H1 (cell line): ENCODE measurements at regions not wholly inside any gene's neighbourhood (a gene's known extent, or its start where the extent isn't known, plus 50 kb on each side); places are given as distances from the start of the nearest gene placed in this dataset.
"Not testable (repeated sequence)": the region's sequence is repeated elsewhere in the genome, so short reads cannot be mapped to it uniquely, and the experiment has no call there.

Experiments
- CTCF ChIA-PET: fragments of 300-600 bp; sonication (Branson Sonifier 250); formaldehyde crosslinking; loops from one replicate; lab custom pipeline; 2021; ENCODE audit not compliant: partially characterized antibody; lab: Charles Lee
- POLR2A ChIA-PET: fragments of 300-600 bp; sonication (Branson Sonifier 250); formaldehyde crosslinking; loops from one replicate; lab custom pipeline; 2021; ENCODE audit warnings: inconsistent platforms; ENCODE audit not compliant: partially characterized antibody; lab: Charles Lee
- DNase-seq, 2 experiments: peaks; one replicate each; pipeline versions ENCODE4 v3.0.0 to v3.0.0-alpha.2; 2010 to 2022; ENCODE audit warnings: low spot score in 2 of 2, low read depth in 1 of 2, mixed read lengths in 1 of 2
- FAIRE-seq: peaks from 2 replicates; lab custom pipeline; 2011; peaks lifted over from hg19 to GRCh38; lab: Jason Lieb, UNC
- H2AFZ ChIP-seq: 2 replicates; pipeline ENCODE4 v1.8.1; 2012; ENCODE audit warnings: low read length, inconsistent platforms
- H2AK5ac ChIP-seq: 2 replicates; pipeline ENCODE4 v1.6.1; 2013; ENCODE audit warnings: low read depth, low read length
- H2BK120ac ChIP-seq: replicated peaks from 2 replicates; pipeline ENCODE3; 2013; ENCODE audit warnings: low read depth, low read length, inconsistent platforms
- H2BK12ac ChIP-seq: 2 replicates; pipeline ENCODE4 v1.6.1; 2013; ENCODE audit warnings: low read depth, low read length
- H2BK15ac ChIP-seq: 2 replicates; pipeline ENCODE4 v1.6.1; 2013; ENCODE audit warnings: low read length
- H2BK20ac ChIP-seq: 2 replicates; pipeline ENCODE4 v1.6.1; 2013; ENCODE audit warnings: low read length
- H2BK5ac ChIP-seq: 2 replicates; pipeline ENCODE4 v1.6.1; 2013; ENCODE audit warnings: low read depth, low read length
- H3K14ac ChIP-seq: 2 replicates; pipeline ENCODE4 v1.6.1; 2013; ENCODE audit warnings: inconsistent platforms; ENCODE audit not compliant: insufficient read length
- H3K18ac ChIP-seq: 2 replicates; pipeline ENCODE4 v1.6.1; 2013; ENCODE audit warnings: low read length; ENCODE audit errors: extremely low read depth
- H3K23ac ChIP-seq: 2 replicates; pipeline ENCODE4 v1.6.1; 2013; ENCODE audit warnings: inconsistent platforms; ENCODE audit not compliant: insufficient read length
- H3K23me2 ChIP-seq: 2 replicates; pipeline ENCODE4 v1.6.1; 2013; ENCODE audit warnings: low read depth, low read length
- H3K27ac ChIP-seq: 2 replicates; pipeline ENCODE4 v1.6.1; 2011; ENCODE audit warnings: low read depth, low read length, inconsistent platforms
- H3K27me3 ChIP-seq, 4 experiments: replicated peaks in 1 of 4; 1 replicate in 1 of 4; 2 replicates in 3 of 4; pipeline versions ENCODE4 v1.6.1 to v1.8.1; 2011 to 2013; ENCODE audit warnings: low read length in 3 of 4, mild to moderate bottlenecking in 3 of 4, inconsistent platforms in 2 of 4, mixed read lengths in 2 of 4, moderate library complexity in 1 of 4; ENCODE audit not compliant: control insufficient read depth in 3 of 4, insufficient read depth in 3 of 4; ENCODE audit errors: extremely low read depth in 1 of 4
- H3K36me3 ChIP-seq, 4 experiments: 2 replicates each; pipeline versions ENCODE4 v1.6.1 to v1.8.1; 2011 to 2013; ENCODE audit warnings: mild to moderate bottlenecking in 4 of 4, low read length in 3 of 4, moderate library complexity in 2 of 4, control low read depth in 1 of 4, inconsistent platforms in 1 of 4; ENCODE audit not compliant: insufficient read depth in 4 of 4, control insufficient read depth in 2 of 4
- H3K4ac ChIP-seq: replicated peaks from 2 replicates; pipeline ENCODE3; 2013; ENCODE audit warnings: low read length, low read depth, mixed read lengths, inconsistent platforms; ENCODE audit not compliant: insufficient read length
- H3K4me1 ChIP-seq, 4 experiments: replicated peaks in 1 of 4; 1 replicate in 1 of 4; 2 replicates in 3 of 4; pipeline versions ENCODE4 v1.6.1 to v1.8.1; 2011 to 2013; ENCODE audit warnings: low read length in 3 of 4, inconsistent platforms in 2 of 4, mixed read lengths in 1 of 4; ENCODE audit not compliant: insufficient read depth in 4 of 4, control insufficient read depth in 3 of 4
- H3K4me2 ChIP-seq, 2 experiments: 2 replicates each; pipeline versions ENCODE4 v1.6.1 to v1.8.1; 2011 to 2013; ENCODE audit warnings: low read depth in 2 of 2, low read length in 2 of 2, control low read depth in 1 of 2, inconsistent platforms in 1 of 2, mild to moderate bottlenecking in 1 of 2; ENCODE audit not compliant: insufficient read depth in 1 of 2
- H3K4me3 ChIP-seq, 4 experiments: fragments of 200-600, 300-600 bp in 1 of 4; sonication (generic), shearing (Covaris generic), sonication (Bioruptor Twin) in 1 of 4; 2 replicates each; pipeline versions ENCODE4 v1.5.1 to v1.8.1; 2011 to 2016; ENCODE audit warnings: low read length in 4 of 4, low read depth in 3 of 4, control low read depth in 2 of 4, inconsistent platforms in 2 of 4, mild to moderate bottlenecking in 2 of 4, mixed read lengths in 1 of 4, moderate library complexity in 1 of 4; ENCODE audit not compliant: insufficient read depth in 2 of 4; ENCODE audit errors: extremely low read depth in 1 of 4
- H3K56ac ChIP-seq: replicated peaks from 2 replicates; pipeline ENCODE3; 2013; ENCODE audit warnings: low read depth, mild to moderate bottlenecking, mixed read lengths, low read length, inconsistent platforms; ENCODE audit not compliant: insufficient read length
- H3K79me1 ChIP-seq: 2 replicates; pipeline ENCODE4 v1.6.1; 2013; ENCODE audit warnings: low read depth, low read length, control low read depth
- H3K79me2 ChIP-seq, 2 experiments: 2 replicates each; pipeline versions ENCODE4 v1.6.1 to v1.8.1; 2012 to 2013; ENCODE audit warnings: low read length in 2 of 2, mild to moderate bottlenecking in 2 of 2, inconsistent platforms in 1 of 2; ENCODE audit not compliant: insufficient read depth in 2 of 2, control insufficient read depth in 1 of 2
- H3K9ac ChIP-seq, 4 experiments: replicated peaks in 1 of 4; 1 replicate in 1 of 4; 2 replicates in 3 of 4; pipeline versions ENCODE4 v1.6.1 to v1.8.1; 2011 to 2013; ENCODE audit warnings: low read depth in 3 of 4, low read length in 3 of 4, control low read depth in 2 of 4, mild to moderate bottlenecking in 2 of 4, moderate library complexity in 2 of 4, inconsistent platforms in 1 of 4; ENCODE audit errors: extremely low read depth in 1 of 4
- H3K9me3 ChIP-seq, 2 experiments: 2 replicates each; pipeline versions ENCODE4 v1.6.1 to v1.8.1; 2012 to 2013; ENCODE audit warnings: mild to moderate bottlenecking in 2 of 2, moderate library complexity in 2 of 2, control low read depth in 1 of 2, inconsistent platforms in 1 of 2, low read depth in 1 of 2, low read length in 1 of 2, mixed read lengths in 1 of 2; ENCODE audit not compliant: insufficient read depth in 2 of 2
- H4K20me1 ChIP-seq, 2 experiments: replicated peaks in 1 of 2; 2 replicates each; pipeline versions ENCODE3 to v1.8.1; 2011 to 2013; ENCODE audit warnings: inconsistent platforms in 2 of 2, low read length in 2 of 2, mild to moderate bottlenecking in 1 of 2; ENCODE audit not compliant: insufficient read depth in 2 of 2, control insufficient read depth in 1 of 2
- H4K5ac ChIP-seq: 2 replicates; pipeline ENCODE4 v1.6.1; 2013; ENCODE audit warnings: low read length, low read depth, mixed read lengths, inconsistent platforms; ENCODE audit not compliant: insufficient read length
- H4K8ac ChIP-seq: 2 replicates; pipeline ENCODE4 v1.8.0; 2013; ENCODE audit warnings: mild to moderate bottlenecking, moderate library complexity, low read length, inconsistent platforms; ENCODE audit not compliant: insufficient read depth; ENCODE audit errors: extremely low read depth
- H4K91ac ChIP-seq: replicated peaks from 2 replicates; pipeline ENCODE3; 2013; ENCODE audit warnings: low read length, mixed read lengths, inconsistent platforms; ENCODE audit not compliant: insufficient read length
- EP300 ChIP-seq, 2 experiments: IDR thresholded peaks; 1 replicate in 1 of 2; 2 replicates in 1 of 2; pipeline ENCODE4 v1.6.1; 2011 to 2012; ENCODE audit warnings: low read depth in 2 of 2, low read length in 2 of 2, mild to moderate bottlenecking in 2 of 2, borderline replicate concordance in 1 of 2, inconsistent platforms in 1 of 2, moderate library complexity in 1 of 2
- RBBP5 ChIP-seq: IDR thresholded peaks from 2 replicates; pipeline ENCODE4 v1.7.1; 2012; ENCODE audit warnings: low read depth, mild to moderate bottlenecking, inconsistent platforms, low read length, moderate library complexity, borderline replicate concordance
- SP4 ChIP-seq: IDR thresholded peaks from 2 replicates; pipeline ENCODE4 v1.6.1; 2012; ENCODE audit warnings: low read length, inconsistent platforms
- SRF ChIP-seq: IDR thresholded peaks from 2 replicates; pipeline ENCODE4 v1.6.1; 2011; ENCODE audit warnings: mild to moderate bottlenecking, low read depth, low read length, moderate library complexity
- TEAD4 ChIP-seq: IDR thresholded peaks from 2 replicates; pipeline ENCODE4 v1.6.1; 2012; ENCODE audit warnings: low read depth, low read length, inconsistent platforms, mixed read lengths
- WGBS, 2 experiments: shearing (Covaris generic) in 1 of 2; methylation state at CpG; one replicate each; pipeline versions ENCODE4 v1.1.6 to v1.1.7; 2013 to 2015; ENCODE audit warnings: low lambda C conversion rate in 2 of 2, mixed read lengths in 2 of 2, inconsistent platforms in 1 of 2, low coverage in 1 of 2, missing lambda C conversion rate in 1 of 2; ENCODE audit not compliant: insufficient replicate concordance in 2 of 2, insufficient coverage in 1 of 2, insufficient read length in 1 of 2; ENCODE audit errors: extremely low coverage in 1 of 2, missing lambda C conversion rate in 1 of 2; 5-methylcytosine and 5-hydroxymethylcytosine counted together

GRCh38 chr2:176427549-176427948 lies 158.3 kb downstream of the MTX2 start (continued):
- no peak for TF ChIP-seq EP300 (IDR thresholded peaks at IDR 0.05; ENCODE audit: borderline replicate concordance in 1 of 2, low read depth in 2 of 2, low read length in 2 of 2)
- no peak for TF ChIP-seq SRF
- TF ChIP-seq SP4, result no peak
- TF ChIP-seq RBBP5, result no peak
- TF ChIP-seq TEAD4, result no peak

GRCh38 chr2:176428944-176429469 lies 159.8 kb downstream of the MTX2 start:
- H2BK120ac ChIP-seq, H3K27me3 ChIP-seq, H2BK12ac ChIP-seq, DNase-seq, H3K23ac ChIP-seq, H3K79me2 ChIP-seq, POLR2A ChIA-PET, H3K79me1 ChIP-seq, H3K4me2 ChIP-seq, H4K91ac ChIP-seq, H2BK15ac ChIP-seq, H3K36me3 ChIP-seq, H2AFZ ChIP-seq, H4K8ac ChIP-seq, H3K23me2 ChIP-seq, H2BK5ac ChIP-seq, H2AK5ac ChIP-seq, H4K5ac ChIP-seq, H3K4ac ChIP-seq, H4K20me1 ChIP-seq, H3K27ac ChIP-seq, CTCF ChIA-PET, H3K18ac ChIP-seq, H3K56ac ChIP-seq, H3K9ac ChIP-seq, H2BK20ac ChIP-seq, H3K4me1 ChIP-seq, H3K14ac ChIP-seq, H3K4me3 ChIP-seq, FAIRE-seq, H3K9me3 ChIP-seq: not testable (repeated sequence)
- 83% methylated on average over 5 of the region's 5 CpGs; no CpG with 5 or more reads in 1 of the 2 experiments for WGBS, 2 experiments
